Smooth muscle cell (in vitro differentiated cells): ENCODE measurements at regions not wholly inside any gene's neighbourhood (a gene's known extent, or its start where the extent isn't known, plus 50 kb on each side); places are given as distances from the start of the nearest gene placed in this dataset.
A peak's percentile ranks its signal among the peaks of the same experiment; 100 is the strongest.
"Not testable (repeated sequence)": the region's sequence is repeated elsewhere in the genome, so short reads cannot be mapped to it uniquely, and the experiment has no call there.

Source experiments
- DNase-seq: peaks from one replicate; lab custom pipeline; 2025; ENCODE audit not compliant: unreplicated experiment; lab: John Stamatoyannopoulos, UW
- H2AFZ ChIP-seq: fragments of 200-600 bp; sonication (generic); 2 replicates; pipeline ENCODE4 v1.6.0; 2016; ENCODE audit warnings: antibody characterized with exemption, low read depth, mild to moderate bottlenecking
- H3F3A ChIP-seq: fragments of 200-600 bp; sonication (generic); 2 replicates; pipeline ENCODE4 v1.6.0; 2017; ENCODE audit warnings: antibody characterized with exemption, low read depth
- H3K27ac ChIP-seq: fragments of 200-600 bp; sonication (generic); 2 replicates; pipeline ENCODE4 v1.5.1; 2016; ENCODE audit warnings: low read depth, mild to moderate bottlenecking
- H3K27me3 ChIP-seq: fragments of 200-600 bp; sonication (generic); 2 replicates; pipeline ENCODE4 v1.6.1; 2016; ENCODE audit warnings: low read depth, mild to moderate bottlenecking
- H3K36me3 ChIP-seq: fragments of 200-600 bp; sonication (generic); 2 replicates; pipeline ENCODE4 v1.5.1; 2016; ENCODE audit warnings: low read depth
- H3K4me1 ChIP-seq: fragments of 200-600 bp; sonication (generic); 2 replicates; pipeline ENCODE4 v1.5.1; 2016; ENCODE audit warnings: low read depth
- H3K4me2 ChIP-seq: fragments of 200-600 bp; sonication (generic); 2 replicates; pipeline ENCODE4 v1.6.0; 2016; ENCODE audit warnings: mild to moderate bottlenecking
- H3K4me3 ChIP-seq: fragments of 200-600 bp; sonication (generic); 2 replicates; pipeline ENCODE4 v1.5.1; 2016; ENCODE audit warnings: mild to moderate bottlenecking
- H3K79me2 ChIP-seq: fragments of 200-600 bp; sonication (generic); 2 replicates; pipeline ENCODE4 v1.6.0; 2016; ENCODE audit warnings: low read depth, mild to moderate bottlenecking
- H3K9ac ChIP-seq: fragments of 200-600 bp; sonication (generic); 2 replicates; pipeline ENCODE4 v1.6.0; 2016; ENCODE audit warnings: low read depth
- H3K9me3 ChIP-seq: fragments of 200-600 bp; sonication (generic); replicated peaks from 2 replicates; pipeline ENCODE4 v1.5.1; 2016; ENCODE audit warnings: low read depth
- H4K20me1 ChIP-seq: fragments of 200-600 bp; sonication (generic); 2 replicates; pipeline ENCODE4 v1.6.0; 2016; ENCODE audit warnings: low read depth
- WGBS: methylation state at CpG from one replicate; pipeline ENCODE4 v1.1.7; 2016; ENCODE audit warnings: low lambda C conversion rate; 5-methylcytosine and 5-hydroxymethylcytosine counted together
- TF ChIP-seq, protein P1 (sequence below): fragments of 200-600 bp; sonication (generic); IDR thresholded peaks from 2 replicates; pipeline ENCODE4 v1.5.1; 2017; ENCODE audit warnings: borderline replicate concordance, mild to moderate bottlenecking, antibody characterized with exemption; ENCODE audit not compliant: insufficient read depth, poor library complexity, severe bottlenecking

GRCh38 chr12:58695263-58695662 lies 225.0 kb downstream of the LRIG3 start:
- TF ChIP-seq, protein P1, sequence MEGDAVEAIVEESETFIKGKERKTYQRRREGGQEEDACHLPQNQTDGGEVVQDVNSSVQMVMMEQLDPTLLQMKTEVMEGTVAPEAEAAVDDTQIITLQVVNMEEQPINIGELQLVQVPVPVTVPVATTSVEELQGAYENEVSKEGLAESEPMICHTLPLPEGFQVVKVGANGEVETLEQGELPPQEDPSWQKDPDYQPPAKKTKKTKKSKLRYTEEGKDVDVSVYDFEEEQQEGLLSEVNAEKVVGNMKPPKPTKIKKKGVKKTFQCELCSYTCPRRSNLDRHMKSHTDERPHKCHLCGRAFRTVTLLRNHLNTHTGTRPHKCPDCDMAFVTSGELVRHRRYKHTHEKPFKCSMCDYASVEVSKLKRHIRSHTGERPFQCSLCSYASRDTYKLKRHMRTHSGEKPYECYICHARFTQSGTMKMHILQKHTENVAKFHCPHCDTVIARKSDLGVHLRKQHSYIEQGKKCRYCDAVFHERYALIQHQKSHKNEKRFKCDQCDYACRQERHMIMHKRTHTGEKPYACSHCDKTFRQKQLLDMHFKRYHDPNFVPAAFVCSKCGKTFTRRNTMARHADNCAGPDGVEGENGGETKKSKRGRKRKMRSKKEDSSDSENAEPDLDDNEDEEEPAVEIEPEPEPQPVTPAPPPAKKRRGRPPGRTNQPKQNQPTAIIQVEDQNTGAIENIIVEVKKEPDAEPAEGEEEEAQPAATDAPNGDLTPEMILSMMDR, result no peak
- no peak overlapping the region for H3K27ac ChIP-seq
- no peaks in the 10 kb centered on the region for H4K20me1 ChIP-seq
- no peak for DNase-seq
- no peak overlapping the region for H3K4me3 ChIP-seq
- no peaks in the 10 kb centered on the region for H3K27me3 ChIP-seq
- no peaks in the 10 kb centered on the region for H3K9me3 ChIP-seq
- no peak overlapping the region for H2AFZ ChIP-seq
- no peaks in the 10 kb centered on the region for H3K4me1 ChIP-seq
- no peaks in the 10 kb centered on the region for H3K79me2 ChIP-seq
- no peaks in the 10 kb centered on the region for H3F3A ChIP-seq
- H3K9ac ChIP-seq, result no peak overlapping the region
- no peaks in the 10 kb centered on the region for H3K36me3 ChIP-seq
- WGBS, result 96% methylated on average over 11 of the region's 11 CpGs
- H3K4me2 ChIP-seq, result no peak overlapping the region

DNA sequence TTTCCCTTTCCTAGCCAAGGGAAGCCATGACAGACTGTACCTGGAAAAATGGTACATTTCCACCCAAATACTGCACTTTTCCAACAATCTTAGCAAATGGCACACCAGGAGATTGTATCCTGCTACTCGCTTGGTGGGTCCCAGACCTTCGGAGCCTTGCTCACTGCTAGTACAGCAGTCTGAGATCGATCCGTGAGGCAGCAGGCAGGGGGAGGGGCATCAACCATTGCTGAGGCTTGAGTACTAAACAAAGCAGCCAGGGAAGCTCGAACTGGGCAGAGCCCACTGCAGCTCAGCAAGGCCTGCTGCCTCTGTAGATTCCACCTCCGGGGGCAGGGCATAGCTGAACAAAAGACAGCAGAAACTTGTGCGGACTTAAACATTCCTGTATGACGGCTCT lies 218.8 kb downstream of the LRIG3 start:
- H2AFZ ChIP-seq, result no peak overlapping the region
- no peak overlapping the region for H3K4me2 ChIP-seq
- H3K4me1 ChIP-seq, result no peaks in the 10 kb centered on the region
- TF ChIP-seq, protein P1, result no peak
- 93% methylated on average over 8 of the region's 8 CpGs for WGBS
- H3K27me3 ChIP-seq, result no peaks in the 10 kb centered on the region
- H3K9ac ChIP-seq, result no peak overlapping the region
- H3K4me3 ChIP-seq, result no peak overlapping the region
- no peak for DNase-seq
- H3K36me3 ChIP-seq, result no peaks in the 10 kb centered on the region
- H4K20me1 ChIP-seq, result no peaks in the 10 kb centered on the region
- H3F3A ChIP-seq, result no peaks in the 10 kb centered on the region
- H3K9me3 ChIP-seq, result no peaks in the 10 kb centered on the region
- H3K27ac ChIP-seq, result no peak overlapping the region
- H3K79me2 ChIP-seq, result no peaks in the 10 kb centered on the region

DNA sequence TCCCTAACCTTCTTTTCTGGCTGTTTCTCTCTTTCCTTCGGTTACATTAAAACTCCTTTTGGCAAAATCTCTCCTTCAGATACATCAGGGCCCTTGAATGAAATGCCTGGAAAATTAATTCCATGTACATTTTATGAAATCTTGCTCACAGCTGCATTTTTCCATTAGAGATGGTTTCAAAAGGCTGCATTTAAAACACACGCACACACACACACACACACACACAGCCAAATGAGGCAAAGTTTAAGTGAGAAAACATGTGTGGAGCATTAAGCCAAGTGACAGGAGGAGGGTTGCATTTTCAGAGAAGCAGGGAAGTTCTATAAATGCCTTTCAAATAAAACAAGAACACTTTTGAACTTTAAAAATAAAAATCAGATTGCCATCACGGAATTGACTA lies 216.4 kb downstream of the LRIG3 start:
- DNase-seq, result no peak
- Histone ChIP-seq H3K27me3 (no peaks in the 10 kb centered on the region), H3K4me1 (no peaks in the 10 kb centered on the region), H3K79me2 (no peaks in the 10 kb centered on the region), H3K4me2 (no peak overlapping the region), H3K27ac (no peak overlapping the region), H3K36me3 (no peaks in the 10 kb centered on the region), H3F3A (no peaks in the 10 kb centered on the region), H3K4me3 (no peak overlapping the region), H3K9me3 (no peaks in the 10 kb centered on the region), H4K20me1 (no peaks in the 10 kb centered on the region), H3K9ac (no peak overlapping the region), H2AFZ (peak overlapping the region; percentile 68)
- TF ChIP-seq, protein P1, result no peak
- 84% methylated on average over 3 of the region's 3 CpGs for whole genome bisulfite sequencing

- not testable (repeated sequence) for H3K9ac ChIP-seq, H3K4me1 ChIP-seq, H3K9me3 ChIP-seq, DNase-seq, H3K79me2 ChIP-seq, H3F3A ChIP-seq, H3K4me3 ChIP-seq, H4K20me1 ChIP-seq, H3K27me3 ChIP-seq, H3K27ac ChIP-seq, H3K4me2 ChIP-seq, H3K36me3 ChIP-seq, H2AFZ ChIP-seq
These were observed 215.5 kb downstream of the LRIG3 start for GRCh38 chr12:58704770-58705169.
